ENCODE measurements at regions not wholly inside any gene's neighbourhood (a gene's known extent, or its start where the extent isn't known, plus 50 kb on each side); places are given as distances from the start of the nearest gene placed in this dataset.
"Not testable (repeated sequence)": the region's sequence is repeated elsewhere in the genome, so short reads cannot be mapped to it uniquely, and the experiment has no call there.

- no peak for DNase-seq (ENCODE audit: low spot score)
Observed at GRCh38 chr6:6867404-6867799, 240.4 kb upstream of the RREB1 start.

GRCh38 chr6:6869094-6869493, 238.7 kb upstream of the RREB1 start:
- DNase-seq (ENCODE audit: low spot score) = no peak

- no peak for DNase-seq (ENCODE audit: low spot score)
Observed at GRCh38 chr6:6870921-6871320, 236.8 kb upstream of the RREB1 start.

GRCh38 chr6:6872459-6873344, 235.1 kb upstream of the RREB1 start:
- no peak for DNase-seq (ENCODE audit: low spot score)

GRCh38 chr6:6873778-6874177, 234.0 kb upstream of the RREB1 start:
- no peak for DNase-seq (ENCODE audit: low spot score)

GRCh38 chr6:6875818-6876470, 231.8 kb upstream of the RREB1 start:
- no peak for DNase-seq (ENCODE audit: low spot score)

GRCh38 chr6:6877792-6878191, 230.0 kb upstream of the RREB1 start:
- DNase-seq (ENCODE audit: low spot score) = not testable (repeated sequence)

GRCh38 chr6:6878887-6879585, 228.7 kb upstream of the RREB1 start:
- no peak for DNase-seq (ENCODE audit: low spot score)

GRCh38 chr6:6879586-6879974, 228.2 kb upstream of the RREB1 start:
- not testable (repeated sequence) for DNase-seq (ENCODE audit: low spot score)

GRCh38 chr6:6880745-6881437, 226.9 kb upstream of the RREB1 start:
- DNase-seq (ENCODE audit: low spot score) = no peak

GRCh38 chr6:6881438-6882225, 226.1 kb upstream of the RREB1 start:
- no peak for DNase-seq (ENCODE audit: low spot score)

GRCh38 chr6:6882592-6882991, 225.2 kb upstream of the RREB1 start:
- no peak for DNase-seq (ENCODE audit: low spot score)

- no peak for DNase-seq (ENCODE audit: low spot score)
Observed at GRCh38 chr6:6883011-6883410, 224.8 kb upstream of the RREB1 start.

- no peak for DNase-seq (ENCODE audit: low spot score)
Observed at GRCh38 chr6:6884193-6884627, 223.6 kb upstream of the RREB1 start.

GRCh38 chr6:6884916-6885315, 222.8 kb upstream of the RREB1 start:
- DNase-seq (ENCODE audit: low spot score) = no peak

- DNase-seq (ENCODE audit: low spot score) = no peak
Observed at GRCh38 chr6:6885521-6886170, 222.1 kb upstream of the RREB1 start.

- no peak for DNase-seq (ENCODE audit: low spot score)
Observed at GRCh38 chr6:6886171-6886885, 221.4 kb upstream of the RREB1 start.

GRCh38 chr6:6886886-6887285, 220.9 kb upstream of the RREB1 start:
- DNase-seq (ENCODE audit: low spot score) = no peak

- DNase-seq (ENCODE audit: low spot score) = no peak
Observed at GRCh38 chr6:6889601-6890000, 218.2 kb upstream of the RREB1 start.

- no peak for DNase-seq (ENCODE audit: low spot score)
Observed at GRCh38 chr6:6890400-6890858, 217.3 kb upstream of the RREB1 start.

All from germinal center (tissue), 1 donor.